IMR-90 (cell line): ENCODE measurements at regions not wholly inside any gene's neighbourhood (a gene's known extent, or its start where the extent isn't known, plus 50 kb on each side); places are given as distances from the start of the nearest gene placed in this dataset.

ENCODE experiments used
- ATAC-seq: fragments of 200-7000 bp; cut with Tn5 transposase; 2 replicates; pipeline ENCODE4 v1.9.1; 2020; ENCODE audit warnings: low read depth, mild to moderate bottlenecking, moderate library complexity
- BruUV-seq: library from RNA; stranded (reverse); fragments of 400-500 nt; replicated peaks from 2 replicates; lab custom pipeline; 2021; lab: Mats Ljungman, UMichigan
- CTCF ChIA-PET: fragments of 300-600 bp; formaldehyde crosslinking; extraction: SDS; loops from one replicate; lab custom pipeline; 2021; ENCODE audit warnings: antibody characterized with exemption; lab: Yijun Ruan, JAX
- POLR2A ChIA-PET: fragments of 300-600 bp; sonication (Branson Sonifier 250); formaldehyde crosslinking; loops from one replicate; lab custom pipeline; 2022; ENCODE audit warnings: antibody characterized with exemption; ENCODE audit not compliant: unreplicated experiment; lab: Charles Lee
- DNase-seq: peaks from one replicate; pipeline ENCODE4 v3.0.0; 2013
- H2AFZ ChIP-seq: replicated peaks from 2 replicates; pipeline ENCODE3; 2013; ENCODE audit warnings: low read length, mild to moderate bottlenecking; ENCODE audit not compliant: poor library complexity
- H2AK5ac ChIP-seq: 2 replicates; pipeline ENCODE4 v1.6.1; 2013; ENCODE audit warnings: low read depth, low read length, inconsistent platforms
- H2AK9ac ChIP-seq: replicated peaks from 2 replicates; pipeline ENCODE3; 2013; ENCODE audit warnings: mild to moderate bottlenecking, low read depth, low read length, moderate library complexity; ENCODE audit not compliant: poor library complexity
- H2BK120ac ChIP-seq: 2 replicates; pipeline ENCODE4 v1.6.1; 2013; ENCODE audit warnings: low read depth, low read length, inconsistent platforms
- H2BK15ac ChIP-seq: 3 replicates; pipeline ENCODE4 v1.6.1; 2013; ENCODE audit warnings: low read depth, low read length, inconsistent platforms
- H2BK20ac ChIP-seq: 2 replicates; pipeline ENCODE4 v1.6.1; 2013; ENCODE audit warnings: low read depth, mild to moderate bottlenecking, inconsistent platforms, low read length, moderate library complexity
- H2BK5ac ChIP-seq: 2 replicates; pipeline ENCODE4 v1.6.1; 2013; ENCODE audit warnings: mild to moderate bottlenecking, low read depth, low read length, inconsistent platforms; ENCODE audit not compliant: poor library complexity, severe bottlenecking
- H3K14ac ChIP-seq: replicated peaks from 2 replicates; pipeline ENCODE4 v1.6.1; 2013; ENCODE audit warnings: low read depth, low read length, inconsistent platforms
- H3K18ac ChIP-seq: 2 replicates; pipeline ENCODE4 v1.6.1; 2013; ENCODE audit warnings: low read depth, low read length, control low read depth
- H3K23ac ChIP-seq: 2 replicates; pipeline ENCODE4 v1.6.1; 2013; ENCODE audit warnings: low read depth, low read length, inconsistent platforms
- H3K27ac ChIP-seq: 2 replicates; pipeline ENCODE4 v1.5.1; 2013; ENCODE audit warnings: mild to moderate bottlenecking, control low read depth, low read length; ENCODE audit not compliant: insufficient read depth
- H3K27me3 ChIP-seq: 2 replicates; pipeline ENCODE4 v1.6.1; 2013; ENCODE audit warnings: low read length; ENCODE audit not compliant: control insufficient read depth, insufficient read depth
- H3K36me3 ChIP-seq: 2 replicates; pipeline ENCODE4 v1.6.1; 2013; ENCODE audit warnings: low read length, mixed read lengths; ENCODE audit not compliant: control insufficient read depth, insufficient read depth
- H3K4ac ChIP-seq: 2 replicates; pipeline ENCODE4 v1.6.1; 2013; ENCODE audit warnings: low read depth, low read length, inconsistent platforms
- H3K4me1 ChIP-seq: 2 replicates; pipeline ENCODE4 v1.6.1; 2013; ENCODE audit warnings: low read length, mixed read lengths; ENCODE audit not compliant: control insufficient read depth, insufficient read depth
- H3K4me2 ChIP-seq: 2 replicates; pipeline ENCODE4 v1.6.1; 2013; ENCODE audit warnings: low read depth, mild to moderate bottlenecking, control low read depth, low read length, moderate library complexity
- H3K4me3 ChIP-seq: 2 replicates; pipeline ENCODE4 v1.5.1; 2013; ENCODE audit warnings: low read depth, mild to moderate bottlenecking, control low read depth, low read length, moderate library complexity; ENCODE audit not compliant: insufficient read depth
- H3K56ac ChIP-seq: 2 replicates; pipeline ENCODE4 v1.6.1; 2013; ENCODE audit warnings: low read length, inconsistent platforms; ENCODE audit not compliant: insufficient read depth; ENCODE audit errors: extremely low read depth
- H3K79me1 ChIP-seq, 2 experiments: 2 replicates each; pipeline ENCODE4 v1.6.1; 2013; ENCODE audit warnings: low read length in 2 of 2, inconsistent platforms in 1 of 2, low read depth in 1 of 2
- H3K9ac ChIP-seq: 2 replicates; pipeline ENCODE4 v1.6.1; 2013; ENCODE audit warnings: low read depth, low read length, control low read depth
- H3K9me1 ChIP-seq: 2 replicates; pipeline ENCODE4 v1.6.1; 2013; ENCODE audit warnings: low read length, inconsistent platforms; ENCODE audit not compliant: insufficient read depth
- H3K9me3 ChIP-seq: 2 replicates; pipeline ENCODE4 v1.6.1; 2013; ENCODE audit warnings: low read length; ENCODE audit not compliant: control insufficient read depth, insufficient read depth
- H4K20me1 ChIP-seq: 2 replicates; pipeline ENCODE4 v1.6.1; 2013; ENCODE audit warnings: low read length, inconsistent platforms; ENCODE audit not compliant: insufficient read depth
- H4K5ac ChIP-seq: 2 replicates; pipeline ENCODE4 v1.6.1; 2013; ENCODE audit warnings: mild to moderate bottlenecking, low read depth, low read length, control low read depth
- H4K8ac ChIP-seq, 2 experiments: 2 replicates each; pipeline ENCODE4 v1.6.1; 2013; ENCODE audit warnings: low read depth in 2 of 2, low read length in 2 of 2, control low read depth in 1 of 2, inconsistent platforms in 1 of 2
- H4K91ac ChIP-seq: 2 replicates; pipeline ENCODE4 v1.6.1; 2013; ENCODE audit warnings: low read depth, low read length, inconsistent platforms; ENCODE audit not compliant: insufficient read depth
- BHLHE40 ChIP-seq: fragments of 150-350 bp; IDR thresholded peaks from 2 replicates; pipeline ENCODE4 v1.6.1; 2016; ENCODE audit warnings: mild to moderate bottlenecking, low read depth, low read length
- NFE2L2 ChIP-seq: fragments of 150-350 bp; IDR thresholded peaks from 2 replicates; pipeline ENCODE4 v1.6.1; 2016; ENCODE audit warnings: low read depth, mild to moderate bottlenecking, low read length
- POLR2A ChIP-seq: IDR thresholded peaks from 2 replicates; pipeline ENCODE4 v1.6.1; 2012; ENCODE audit warnings: mild to moderate bottlenecking, low read depth, low read length
- RAD21 ChIP-seq: IDR thresholded peaks from 2 replicates; pipeline ENCODE4 v1.6.1; 2012; ENCODE audit warnings: low read length, improper control_type of control experiment
- RCOR1 ChIP-seq: IDR thresholded peaks from 2 replicates; pipeline ENCODE4 v1.6.1; 2012; ENCODE audit warnings: mild to moderate bottlenecking, low read length, improper control_type of control experiment; ENCODE audit not compliant: insufficient replicate concordance
- WGBS, 2 experiments: methylation state at CpG; one replicate each; pipeline versions ENCODE4 v1.1.5 to v1.1.7; 2013; ENCODE audit warnings: missing lambda C conversion rate in 2 of 2; ENCODE audit not compliant: insufficient read length in 1 of 2; ENCODE audit errors: extremely low coverage in 2 of 2; 5-methylcytosine and 5-hydroxymethylcytosine counted together
- dilution Hi-C: fragments of 300-500 bp; cut with HindIII; formaldehyde crosslinking; loops from one replicate; pipeline ENCODE4 v1.14.3; 2018; ENCODE audit warnings: low sequenced_read_pairs; ENCODE audit not compliant: unreplicated experiment
- in situ Hi-C: fragments of 300-500 bp; cut with MboI; formaldehyde crosslinking; loops from 3 replicates; pipeline ENCODE4 v1.14.3; 2019; ENCODE audit warnings: low sequenced_read_pairs, inconsistent platforms, mixed read lengths
- intact Hi-C: fragments of 100-400 bp; cut with micrococcal nuclease; formaldehyde crosslinking; loops from 2 replicates; pipeline ENCODE4 v1.10.0; 2022
- TF ChIP-seq, protein P1 (sequence below): fragments of 150-350 bp; IDR thresholded peaks from 2 replicates; pipeline ENCODE4 v1.6.1; 2017; ENCODE audit warnings: mild to moderate bottlenecking, antibody characterized with exemption, low read length, low read depth
- TF ChIP-seq, protein P2 (sequence below): conservative IDR thresholded peaks from 2 replicates; pipeline ENCODE4 v1.5.1; 2012; ENCODE audit warnings: mild to moderate bottlenecking, low read depth, low read length, improper control_type of control experiment

DNA sequence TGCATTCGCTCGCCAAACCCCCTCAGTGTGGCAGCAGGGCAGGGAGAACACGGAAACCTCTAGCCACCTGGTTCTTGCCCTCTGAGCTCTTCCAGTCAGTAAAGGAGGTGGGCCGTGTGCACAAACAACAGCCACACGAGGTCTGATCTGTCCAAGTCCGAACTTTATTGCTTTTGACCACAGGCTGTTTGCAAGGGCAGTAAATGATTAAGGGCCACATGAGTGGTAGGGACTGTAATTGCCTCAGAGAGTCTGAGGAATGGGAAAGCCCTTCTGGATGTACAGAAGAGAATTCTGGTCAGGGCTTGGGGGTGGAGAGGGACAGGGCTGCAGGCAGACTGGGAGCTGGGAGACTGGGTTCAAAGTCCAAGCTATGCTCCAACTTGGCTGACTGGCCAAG is 75.7 kb upstream of the LHX1 start:
- CTCF ChIA-PET: no interaction called here
- Histone ChIP-seq H3K79me1 (no peaks in the 10 kb centered on the region), H3K27me3 (peaks cover 38% of the 10 kb centered on the region), H3K56ac (no peak overlapping the region), H3K9ac (no peak overlapping the region), H4K91ac (no peak overlapping the region), H3K27ac (no peak overlapping the region), H3K14ac (no peak overlapping the region), H3K4me3 (no peak overlapping the region), H2AK5ac (no peak overlapping the region), H3K9me1 (no peaks in the 10 kb centered on the region), H2BK5ac (no peak overlapping the region), H3K4me1 (no peaks in the 10 kb centered on the region), H4K5ac (no peak overlapping the region), H2BK120ac (no peak overlapping the region), H4K20me1 (no peaks in the 10 kb centered on the region), H2AFZ (no peak overlapping the region), H3K4me2 (no peak overlapping the region), H2BK20ac (no peak overlapping the region), H4K8ac (no peak overlapping the region), H2AK9ac (no peak overlapping the region), H3K23ac (no peak overlapping the region), H3K4ac (no peak overlapping the region), H3K18ac (no peak overlapping the region), H2BK15ac (no peak overlapping the region), H3K9me3 (no peaks in the 10 kb centered on the region), H3K36me3 (no peaks in the 10 kb centered on the region)
- TF ChIP-seq, protein P1, sequence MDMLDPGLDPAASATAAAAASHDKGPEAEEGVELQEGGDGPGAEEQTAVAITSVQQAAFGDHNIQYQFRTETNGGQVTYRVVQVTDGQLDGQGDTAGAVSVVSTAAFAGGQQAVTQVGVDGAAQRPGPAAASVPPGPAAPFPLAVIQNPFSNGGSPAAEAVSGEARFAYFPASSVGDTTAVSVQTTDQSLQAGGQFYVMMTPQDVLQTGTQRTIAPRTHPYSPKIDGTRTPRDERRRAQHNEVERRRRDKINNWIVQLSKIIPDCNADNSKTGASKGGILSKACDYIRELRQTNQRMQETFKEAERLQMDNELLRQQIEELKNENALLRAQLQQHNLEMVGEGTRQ: no peak
- no peak for TF ChIP-seq NFE2L2
- TF ChIP-seq RCOR1: no peak
- TF ChIP-seq, protein P2, sequence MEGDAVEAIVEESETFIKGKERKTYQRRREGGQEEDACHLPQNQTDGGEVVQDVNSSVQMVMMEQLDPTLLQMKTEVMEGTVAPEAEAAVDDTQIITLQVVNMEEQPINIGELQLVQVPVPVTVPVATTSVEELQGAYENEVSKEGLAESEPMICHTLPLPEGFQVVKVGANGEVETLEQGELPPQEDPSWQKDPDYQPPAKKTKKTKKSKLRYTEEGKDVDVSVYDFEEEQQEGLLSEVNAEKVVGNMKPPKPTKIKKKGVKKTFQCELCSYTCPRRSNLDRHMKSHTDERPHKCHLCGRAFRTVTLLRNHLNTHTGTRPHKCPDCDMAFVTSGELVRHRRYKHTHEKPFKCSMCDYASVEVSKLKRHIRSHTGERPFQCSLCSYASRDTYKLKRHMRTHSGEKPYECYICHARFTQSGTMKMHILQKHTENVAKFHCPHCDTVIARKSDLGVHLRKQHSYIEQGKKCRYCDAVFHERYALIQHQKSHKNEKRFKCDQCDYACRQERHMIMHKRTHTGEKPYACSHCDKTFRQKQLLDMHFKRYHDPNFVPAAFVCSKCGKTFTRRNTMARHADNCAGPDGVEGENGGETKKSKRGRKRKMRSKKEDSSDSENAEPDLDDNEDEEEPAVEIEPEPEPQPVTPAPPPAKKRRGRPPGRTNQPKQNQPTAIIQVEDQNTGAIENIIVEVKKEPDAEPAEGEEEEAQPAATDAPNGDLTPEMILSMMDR: no peak
- no peak for TF ChIP-seq BHLHE40
- no peak for TF ChIP-seq RAD21
- TF ChIP-seq POLR2A: no peak
- intact Hi-C loops (no loop called here), dilution Hi-C loops (no loop called here), in situ Hi-C loops (no loop called here)
- ATAC-seq: no peak
- BruUV-seq: no TSS peak
- no peak for DNase-seq
- POLR2A ChIA-PET: no interaction called here
- 88% methylated on average over 4 of the region's 6 CpGs; no CpG with 5 or more reads in 1 of the 2 experiments for WGBS, 2 experiments
